SU-DHL-6 (cell line): ENCODE measurements at regions not wholly inside any gene's neighbourhood (a gene's known extent, or its start where the extent isn't known, plus 50 kb on each side); places are given as distances from the start of the nearest gene placed in this dataset.

Experiments
- CTCF ChIP-seq: fragments of 200-600 bp; sonication (generic); IDR thresholded peaks from one replicate; pipeline ENCODE4 v1.5.1; 2017; ENCODE audit warnings: antibody characterized with exemption, mild to moderate bottlenecking, low read length, moderate library complexity; ENCODE audit not compliant: insufficient read depth, poor library complexity, severe bottlenecking
- EZH2phosphoT487 ChIP-seq: fragments of 200-600 bp; sonication (generic), shearing (Covaris generic); conservative IDR thresholded peaks from 2 replicates; pipeline ENCODE4 v1.6.1; 2018; ENCODE audit warnings: mild to moderate bottlenecking, antibody characterized with exemption, low read length, moderate library complexity, mixed read lengths

DNA sequence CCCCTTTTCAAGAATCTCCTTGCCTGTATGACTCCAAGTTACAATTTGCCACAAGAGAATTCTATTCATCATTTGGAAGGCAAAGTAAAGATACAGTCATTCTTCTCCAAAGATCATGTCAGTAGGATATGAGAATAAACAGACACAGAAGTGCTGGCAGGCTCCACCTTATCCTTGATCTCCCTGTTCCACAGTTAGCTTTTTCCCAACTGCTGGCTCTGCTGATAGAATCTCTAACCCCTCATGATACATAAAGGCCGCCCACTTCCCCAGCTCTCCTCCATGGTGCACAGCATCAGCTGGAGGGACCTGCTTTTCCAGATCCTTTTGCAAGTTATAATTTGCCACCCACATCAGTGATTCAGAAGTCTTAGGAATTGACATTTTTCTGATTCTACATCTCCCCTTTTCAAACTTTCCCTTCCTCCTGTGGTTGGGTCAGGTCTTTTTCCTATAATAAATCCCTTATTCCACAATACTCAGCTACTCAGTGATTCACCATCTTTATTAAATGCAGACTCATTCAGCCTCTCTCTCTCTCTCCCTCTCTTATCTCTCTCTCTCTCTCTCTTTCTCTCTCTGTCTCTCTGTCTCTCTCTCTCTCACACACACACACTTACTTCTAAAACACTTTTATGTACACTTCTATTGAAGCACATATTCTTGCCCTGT, 465.4 kb downstream of the GBE1 start:
- TF ChIP-seq CTCF (no peak), EZH2phosphoT487 (no peak)
